Muscle layer of colon (tissue), 2 donors: ENCODE measurements at regions not wholly inside any gene's neighbourhood (a gene's known extent, or its start where the extent isn't known, plus 50 kb on each side); places are given as distances from the start of the nearest gene placed in this dataset.

Source experiments
- H3K27ac ChIP-seq: one replicate; pipeline ENCODE4 v1.7.0; 2013; ENCODE audit warnings: low read depth, mild to moderate bottlenecking, low read length, moderate library complexity
- H3K27me3 ChIP-seq, 2 donors: one replicate each; pipeline ENCODE4 v1.7.0; 2013; ENCODE audit warnings: low read length in 2 of 2, mild to moderate bottlenecking in 2 of 2; ENCODE audit not compliant: insufficient read depth in 2 of 2, control insufficient read depth in 1 of 2
- H3K36me3 ChIP-seq: one replicate; pipeline ENCODE4 v1.7.0; 2013; ENCODE audit warnings: mild to moderate bottlenecking, low read length; ENCODE audit not compliant: insufficient read depth
- H3K4me1 ChIP-seq: one replicate; pipeline ENCODE4 v1.7.0; 2013; ENCODE audit warnings: mild to moderate bottlenecking, low read length; ENCODE audit not compliant: insufficient read depth
- H3K4me3 ChIP-seq, 2 donors: one replicate each; pipeline ENCODE4 v1.7.0; 2013; ENCODE audit warnings: low read length in 2 of 2, low read depth in 1 of 2, mild to moderate bottlenecking in 1 of 2, moderate library complexity in 1 of 2
- H3K9ac ChIP-seq: one replicate; pipeline ENCODE4 v1.7.0; 2013; ENCODE audit warnings: low read length
- H3K9me3 ChIP-seq: one replicate; pipeline ENCODE4 v1.7.0; 2013; ENCODE audit warnings: mild to moderate bottlenecking, low read length
- donor health status: abdominal sarcoma.
- donor health status: Adenocarcinoma of cecum.

GRCh38 chr21:27571706-27572105 is 604.8 kb upstream of the ADAMTS5 start:
- Histone ChIP-seq H3K9ac (no peak overlapping the region), H3K9me3 (no peaks in the 10 kb centered on the region), H3K27me3 (no peaks in the 10 kb centered on the region), H3K4me1 (peaks cover 15% of the 10 kb centered on the region), H3K36me3 (no peaks in the 10 kb centered on the region), H3K27ac (no peak overlapping the region), H3K4me3 (no peak overlapping the region)

GRCh38 chr21:27570306-27570868 is 603.5 kb upstream of the ADAMTS5 start:
- no peaks in the 10 kb centered on the region for H3K27me3 ChIP-seq
- H3K9me3 ChIP-seq: no peaks in the 10 kb centered on the region
- H3K9ac ChIP-seq: no peak overlapping the region
- peaks cover 15% of the 10 kb centered on the region for H3K4me1 ChIP-seq
- no peak overlapping the region for H3K4me3 ChIP-seq
- H3K27ac ChIP-seq: no peak overlapping the region
- H3K36me3 ChIP-seq: no peaks in the 10 kb centered on the region

- Histone ChIP-seq H3K36me3 (no peaks in the 10 kb centered on the region), H3K4me3 (no peak overlapping the region), H3K27ac (no peak overlapping the region), H3K9ac (no peak overlapping the region), H3K9me3 (no peaks in the 10 kb centered on the region), H3K4me1 (peaks cover 15% of the 10 kb centered on the region), H3K27me3 (no peaks in the 10 kb centered on the region)
These were observed 602.9 kb upstream of the ADAMTS5 start for GRCh38 chr21:27569831-27570230.

GRCh38 chr21:27569091-27569490 is 602.2 kb upstream of the ADAMTS5 start:
- no peak overlapping the region for H3K27ac ChIP-seq
- H3K9ac ChIP-seq: no peak overlapping the region
- H3K36me3 ChIP-seq: no peaks in the 10 kb centered on the region
- H3K4me1 ChIP-seq: peaks cover 15% of the 10 kb centered on the region
- H3K4me3 ChIP-seq: no peak overlapping the region
- no peaks in the 10 kb centered on the region for H3K9me3 ChIP-seq
- H3K27me3 ChIP-seq: no peaks in the 10 kb centered on the region

GRCh38 chr21:27567381-27567780 is 600.5 kb upstream of the ADAMTS5 start:
- no peak overlapping the region for H3K4me3 ChIP-seq
- H3K27ac ChIP-seq: no peak overlapping the region
- H3K27me3 ChIP-seq: no peaks in the 10 kb centered on the region
- H3K9ac ChIP-seq: no peak overlapping the region
- no peaks in the 10 kb centered on the region for H3K9me3 ChIP-seq
- no peaks in the 10 kb centered on the region for H3K36me3 ChIP-seq
- peaks cover 15% of the 10 kb centered on the region for H3K4me1 ChIP-seq

GRCh38 chr21:27566521-27566920 is 599.6 kb upstream of the ADAMTS5 start:
- H3K27me3 ChIP-seq: no peaks in the 10 kb centered on the region
- no peaks in the 10 kb centered on the region for H3K9me3 ChIP-seq
- no peak overlapping the region for H3K4me3 ChIP-seq
- H3K27ac ChIP-seq: no peak overlapping the region
- peaks cover 15% of the 10 kb centered on the region for H3K4me1 ChIP-seq
- H3K36me3 ChIP-seq: no peaks in the 10 kb centered on the region
- no peak overlapping the region for H3K9ac ChIP-seq

- H3K4me1 ChIP-seq: peaks cover 6% of the 10 kb centered on the region
- no peaks in the 10 kb centered on the region for H3K9me3 ChIP-seq
- H3K27me3 ChIP-seq: no peaks in the 10 kb centered on the region
- no peaks in the 10 kb centered on the region for H3K36me3 ChIP-seq
- H3K27ac ChIP-seq: no peak overlapping the region
- no peak overlapping the region for H3K4me3 ChIP-seq
- H3K9ac ChIP-seq: no peak overlapping the region
These were observed 598.5 kb upstream of the ADAMTS5 start for GRCh38 chr21:27565364-27565763.

GRCh38 chr21:27564684-27565301 is 597.9 kb upstream of the ADAMTS5 start:
- Histone ChIP-seq H3K9ac (no peak overlapping the region), H3K36me3 (no peaks in the 10 kb centered on the region), H3K9me3 (no peaks in the 10 kb centered on the region), H3K27ac (no peak overlapping the region), H3K4me3 (no peak overlapping the region), H3K4me1 (peaks cover under 1% of the 10 kb centered on the region), H3K27me3 (no peaks in the 10 kb centered on the region)

GRCh38 chr21:27562303-27562702 is 595.4 kb upstream of the ADAMTS5 start:
- Histone ChIP-seq H3K36me3 (no peaks in the 10 kb centered on the region), H3K4me1 (no peaks in the 10 kb centered on the region), H3K9me3 (no peaks in the 10 kb centered on the region), H3K27me3 (no peaks in the 10 kb centered on the region), H3K4me3 (no peak overlapping the region), H3K9ac (no peak overlapping the region), H3K27ac (no peak overlapping the region)

GRCh38 chr21:27561116-27561515 is 594.2 kb upstream of the ADAMTS5 start:
- no peaks in the 10 kb centered on the region for H3K9me3 ChIP-seq
- no peak overlapping the region for H3K27ac ChIP-seq
- no peaks in the 10 kb centered on the region for H3K4me1 ChIP-seq
- H3K36me3 ChIP-seq: no peaks in the 10 kb centered on the region
- no peak overlapping the region for H3K4me3 ChIP-seq
- no peaks in the 10 kb centered on the region for H3K27me3 ChIP-seq
- no peak overlapping the region for H3K9ac ChIP-seq

GRCh38 chr21:27557356-27557755 is 590.5 kb upstream of the ADAMTS5 start:
- Histone ChIP-seq H3K4me1 (no peaks in the 10 kb centered on the region), H3K9ac (no peak overlapping the region), H3K27ac (no peak overlapping the region), H3K9me3 (no peaks in the 10 kb centered on the region), H3K36me3 (no peaks in the 10 kb centered on the region), H3K27me3 (no peaks in the 10 kb centered on the region), H3K4me3 (no peak overlapping the region)

GRCh38 chr21:27555996-27556395 is 589.1 kb upstream of the ADAMTS5 start:
- no peaks in the 10 kb centered on the region for H3K27me3 ChIP-seq
- H3K36me3 ChIP-seq: no peaks in the 10 kb centered on the region
- H3K27ac ChIP-seq: no peak overlapping the region
- no peak overlapping the region for H3K4me3 ChIP-seq
- no peaks in the 10 kb centered on the region for H3K9me3 ChIP-seq
- H3K9ac ChIP-seq: no peak overlapping the region
- no peaks in the 10 kb centered on the region for H3K4me1 ChIP-seq
